ENCODE measurements at regions not wholly inside any gene's neighbourhood (a gene's known extent, or its start where the extent isn't known, plus 50 kb on each side); places are given as distances from the start of the nearest gene placed in this dataset.

DNA sequence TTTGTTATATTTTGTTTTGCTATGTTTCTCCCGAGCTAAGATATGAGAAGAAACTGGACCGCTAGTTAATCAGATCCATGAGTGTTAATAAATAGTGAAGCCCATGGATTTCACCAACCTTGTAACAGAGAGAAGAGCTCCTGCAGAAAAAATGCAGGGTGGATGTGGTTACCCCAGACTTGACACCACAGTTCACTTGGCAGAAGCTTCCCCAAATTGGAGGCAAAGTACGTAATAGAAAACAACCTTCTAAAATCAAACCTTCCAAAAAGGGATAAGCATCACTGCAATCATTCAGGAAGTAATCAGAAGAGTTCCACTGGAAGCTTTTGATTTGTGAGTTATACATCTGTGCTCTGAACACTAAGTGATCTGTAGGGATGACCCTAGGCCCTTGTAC, 267.5 kb downstream of the ACTL7B start:
- Histone ChIP-seq H3K4me1 (ENCODE audit: control insufficient read depth in 1 of 2, insufficient read depth in 2 of 2, low read length in 2 of 2) (no peaks in the 10 kb centered on the region), H3K36me3 (ENCODE audit: control insufficient read depth in 1 of 2, insufficient read depth in 2 of 2, low read length in 1 of 2) (no peaks in the 10 kb centered on the region), H3K27me3 (ENCODE audit: control insufficient read depth in 1 of 2, insufficient read depth in 2 of 2, low read length in 1 of 2) (no peaks in the 10 kb centered on the region), H3K27ac (ENCODE audit: low read depth in 1 of 2, low read length in 2 of 2) (no peak overlapping the region), H3K4me3 (ENCODE audit: low read length in 2 of 2) (no peak overlapping the region), H3K9me3 (ENCODE audit: control insufficient read depth, low read length) (no peaks in the 10 kb centered on the region)
- intact Hi-C loops (cut with DNase I) = no loop called here
- DNase-seq (no peak), ATAC-seq (ENCODE audit: low FRiP score) (no peak)
- 87 to 89% methylated on average over 3 of the region's 3 CpGs for WGBS, 2 donors

DNA sequence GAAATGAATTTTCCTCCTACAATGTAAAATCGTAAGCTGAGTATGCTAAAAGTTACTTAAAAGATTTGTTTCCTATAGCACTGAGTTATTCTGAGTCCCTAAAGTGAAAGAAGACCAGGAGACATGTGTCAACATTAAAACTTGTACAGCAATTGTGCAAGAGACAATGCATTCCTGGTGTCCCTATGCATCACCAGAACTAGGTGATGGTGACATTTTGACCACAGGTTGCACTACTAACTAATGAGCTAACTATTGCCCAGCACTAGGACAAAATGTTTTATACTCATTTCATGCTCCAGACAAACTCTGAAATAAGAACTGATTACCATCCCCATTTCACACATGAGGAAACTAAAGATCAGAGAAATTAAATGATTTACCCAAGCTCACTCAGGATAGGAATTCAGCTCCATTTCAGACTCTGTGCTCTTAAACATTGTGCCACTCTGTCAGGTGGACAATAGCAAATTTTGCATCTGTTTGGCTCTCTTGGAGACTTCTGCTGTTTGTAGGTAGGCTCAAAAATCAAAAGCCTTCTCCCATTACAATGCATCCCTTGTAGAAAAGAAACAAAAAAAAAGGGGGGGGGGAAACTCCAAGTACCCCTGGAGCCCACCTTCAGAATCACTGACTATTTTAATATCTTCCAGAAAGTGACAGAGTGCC, 269.2 kb downstream of the ACTL7B start:
- 81 to 93% methylated on average over 1 of the region's 1 CpG for WGBS, 2 donors
- Histone ChIP-seq H3K9me3 (ENCODE audit: control insufficient read depth, low read length) (no peaks in the 10 kb centered on the region), H3K4me1 (ENCODE audit: control insufficient read depth in 1 of 2, insufficient read depth in 2 of 2, low read length in 2 of 2) (no peaks in the 10 kb centered on the region), H3K27me3 (ENCODE audit: control insufficient read depth in 1 of 2, insufficient read depth in 2 of 2, low read length in 1 of 2) (no peaks in the 10 kb centered on the region), H3K27ac (ENCODE audit: low read depth in 1 of 2, low read length in 2 of 2) (no peak overlapping the region), H3K4me3 (ENCODE audit: low read length in 2 of 2) (no peak overlapping the region), H3K36me3 (ENCODE audit: control insufficient read depth in 1 of 2, insufficient read depth in 2 of 2, low read length in 1 of 2) (no peaks in the 10 kb centered on the region)
- ATAC-seq (ENCODE audit: low FRiP score) = no peak
- intact Hi-C loops (cut with DNase I) = no loop called here
- DNase-seq = no peak

DNA sequence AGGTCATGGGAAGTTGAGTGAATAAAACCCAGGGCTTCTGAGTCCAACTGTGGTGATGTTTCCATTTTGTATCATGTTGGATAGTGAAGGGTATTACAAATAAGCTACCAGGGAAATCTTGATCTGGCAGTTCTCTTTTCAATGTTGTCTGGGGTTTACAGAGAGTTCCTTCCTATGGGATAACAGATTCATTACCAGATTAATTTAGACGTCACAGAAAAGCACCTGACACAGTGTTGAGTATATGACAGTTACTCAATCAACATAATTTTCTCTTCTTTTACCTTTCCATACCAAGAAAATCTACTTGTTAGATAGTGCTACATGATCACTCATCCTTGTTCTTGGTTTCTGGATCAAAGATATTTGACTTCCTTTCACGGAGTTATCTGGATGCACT, 270.9 kb downstream of the ACTL7B start:
- intact Hi-C loops (cut with DNase I) = no loop called here
- ATAC-seq (ENCODE audit: low FRiP score) = no peak
- Histone ChIP-seq H3K36me3 (ENCODE audit: control insufficient read depth in 1 of 2, insufficient read depth in 2 of 2, low read length in 1 of 2) (no peaks in the 10 kb centered on the region), H3K4me3 (ENCODE audit: low read length in 2 of 2) (no peak overlapping the region), H3K9me3 (ENCODE audit: control insufficient read depth, low read length) (no peaks in the 10 kb centered on the region), H3K4me1 (ENCODE audit: control insufficient read depth in 1 of 2, insufficient read depth in 2 of 2, low read length in 2 of 2) (no peaks in the 10 kb centered on the region), H3K27ac (ENCODE audit: low read depth in 1 of 2, low read length in 2 of 2) (no peak overlapping the region), H3K27me3 (ENCODE audit: control insufficient read depth in 1 of 2, insufficient read depth in 2 of 2, low read length in 1 of 2) (peaks cover 0 to 2% of the 10 kb centered on the region in 2 donors)
- DNase-seq = no peak
- 71 to 73% methylated on average over 2 of the region's 2 CpGs for WGBS, 2 donors

DNA sequence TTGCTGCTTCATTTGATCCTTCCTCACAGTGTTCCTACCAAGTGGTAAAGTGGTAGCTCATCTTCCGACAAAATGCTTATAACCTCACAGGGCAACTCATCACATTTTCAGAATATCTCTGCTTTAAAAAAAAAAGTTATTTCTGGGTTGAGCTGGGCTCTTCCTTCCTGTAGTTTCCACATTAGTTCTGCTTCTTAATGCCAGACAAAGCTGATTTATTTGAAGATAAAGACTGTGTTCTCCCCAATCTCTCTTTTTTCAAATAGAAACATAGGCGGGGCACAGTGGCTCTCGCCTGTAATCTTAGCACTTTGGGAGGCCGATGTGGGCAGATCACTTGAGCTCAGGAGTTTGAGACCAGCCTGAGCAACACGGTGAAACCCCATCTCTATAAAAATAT, 273.1 kb downstream of the ACTL7B start:
- DNase-seq (no peak), ATAC-seq (ENCODE audit: low FRiP score) (no peak)
- WGBS, 2 donors = 87 to 88% methylated on average over 5 of the region's 5 CpGs
- intact Hi-C loops (cut with DNase I) = no loop called here
- H3K27me3 ChIP-seq (ENCODE audit: control insufficient read depth in 1 of 2, insufficient read depth in 2 of 2, low read length in 1 of 2) = peaks cover 0 to 2% of the 10 kb centered on the region in 2 donors
- H3K9me3 ChIP-seq (ENCODE audit: control insufficient read depth, low read length) = no peaks in the 10 kb centered on the region
- H3K27ac ChIP-seq (ENCODE audit: low read depth in 1 of 2, low read length in 2 of 2) = no peak overlapping the region
- H3K4me3 ChIP-seq (ENCODE audit: low read length in 2 of 2) = no peak overlapping the region
- H3K4me1 ChIP-seq (ENCODE audit: control insufficient read depth in 1 of 2, insufficient read depth in 2 of 2, low read length in 2 of 2) = no peaks in the 10 kb centered on the region
- H3K36me3 ChIP-seq (ENCODE audit: control insufficient read depth in 1 of 2, insufficient read depth in 2 of 2, low read length in 1 of 2) = no peaks in the 10 kb centered on the region

DNA sequence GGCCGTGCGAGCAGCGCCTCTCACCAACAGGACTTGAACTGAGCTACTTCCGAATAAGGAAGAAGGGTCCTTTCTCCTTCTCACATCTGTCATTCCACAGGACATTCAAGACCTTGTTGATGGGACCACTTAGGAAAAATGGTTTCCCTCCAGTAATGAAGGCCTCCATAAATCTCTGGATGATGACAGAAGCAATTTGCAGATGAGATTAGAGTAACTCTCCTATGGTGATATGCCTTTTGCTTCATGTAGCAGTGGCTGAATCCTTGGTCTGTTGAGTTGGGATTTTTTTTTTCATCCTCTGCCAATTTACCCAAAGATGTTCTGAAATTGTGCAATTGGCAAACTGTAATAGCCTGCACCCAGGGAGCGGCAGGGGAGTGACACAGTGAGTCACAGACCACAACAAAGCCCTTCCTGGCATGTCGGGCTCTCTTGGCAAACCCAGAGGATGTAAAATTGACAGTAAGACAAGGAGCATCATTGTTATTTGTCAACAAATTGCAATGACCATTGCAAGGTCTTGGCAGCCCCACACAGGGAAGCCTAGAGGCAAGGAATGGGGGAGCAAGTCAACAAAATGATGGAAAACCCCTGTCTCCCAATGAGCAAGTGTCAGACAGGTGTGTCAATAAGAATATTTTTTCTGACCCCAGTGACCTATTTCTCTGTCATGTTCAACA, 275.9 kb downstream of the ACTL7B start:
- Histone ChIP-seq H3K4me3 (ENCODE audit: low read length in 2 of 2) (no peak overlapping the region), H3K9me3 (ENCODE audit: control insufficient read depth, low read length) (no peaks in the 10 kb centered on the region), H3K4me1 (ENCODE audit: control insufficient read depth in 1 of 2, insufficient read depth in 2 of 2, low read length in 2 of 2) (no peaks in the 10 kb centered on the region), H3K27me3 (ENCODE audit: control insufficient read depth in 1 of 2, insufficient read depth in 2 of 2, low read length in 1 of 2) (peaks cover 0 to 2% of the 10 kb centered on the region in 2 donors), H3K27ac (ENCODE audit: low read depth in 1 of 2, low read length in 2 of 2) (no peak overlapping the region), H3K36me3 (ENCODE audit: control insufficient read depth in 1 of 2, insufficient read depth in 2 of 2, low read length in 1 of 2) (no peaks in the 10 kb centered on the region)
- ATAC-seq (ENCODE audit: low FRiP score) (no peak), DNase-seq (no peak)
- intact Hi-C loops (cut with DNase I) = no loop called here
- 88 to 92% methylated on average over 6 of the region's 6 CpGs for WGBS, 2 donors

DNA sequence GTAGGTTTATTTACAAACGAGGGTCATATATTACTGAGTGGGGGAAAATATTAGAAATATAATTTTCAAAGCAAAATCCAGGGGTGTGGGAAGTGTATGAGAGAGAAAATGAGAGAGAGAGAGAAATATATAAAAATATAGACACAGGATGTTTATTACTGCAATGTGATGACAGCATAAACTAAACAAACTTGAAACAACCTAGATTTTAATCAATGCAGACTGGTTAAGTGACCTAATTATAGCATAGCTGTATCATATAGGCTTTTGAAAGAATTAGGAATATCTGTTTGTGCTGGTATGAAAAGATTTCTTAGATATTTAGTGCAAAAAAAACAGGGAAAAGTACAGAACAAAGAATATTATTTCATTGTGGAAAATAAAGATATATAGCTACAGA, 280.5 kb downstream of the ACTL7B start:
- H3K9me3 ChIP-seq (ENCODE audit: control insufficient read depth, low read length) = no peaks in the 10 kb centered on the region
- H3K27ac ChIP-seq (ENCODE audit: low read depth in 1 of 2, low read length in 2 of 2) = no peak overlapping the region
- H3K27me3 ChIP-seq (ENCODE audit: control insufficient read depth in 1 of 2, insufficient read depth in 2 of 2, low read length in 1 of 2) = no peaks in the 10 kb centered on the region
- 41 to 52% methylated on average over 1 of the region's 1 CpG for WGBS, 2 donors
- ATAC-seq (ENCODE audit: low FRiP score) = no peak
- no peaks in the 10 kb centered on the region for H3K4me1 ChIP-seq (ENCODE audit: control insufficient read depth in 1 of 2, insufficient read depth in 2 of 2, low read length in 2 of 2)
- no peaks in the 10 kb centered on the region for H3K36me3 ChIP-seq (ENCODE audit: control insufficient read depth in 1 of 2, insufficient read depth in 2 of 2, low read length in 1 of 2)
- intact Hi-C loops (cut with DNase I) = no loop called here
- no peak for DNase-seq
- no peak overlapping the region for H3K4me3 ChIP-seq (ENCODE audit: low read length in 2 of 2)

DNA sequence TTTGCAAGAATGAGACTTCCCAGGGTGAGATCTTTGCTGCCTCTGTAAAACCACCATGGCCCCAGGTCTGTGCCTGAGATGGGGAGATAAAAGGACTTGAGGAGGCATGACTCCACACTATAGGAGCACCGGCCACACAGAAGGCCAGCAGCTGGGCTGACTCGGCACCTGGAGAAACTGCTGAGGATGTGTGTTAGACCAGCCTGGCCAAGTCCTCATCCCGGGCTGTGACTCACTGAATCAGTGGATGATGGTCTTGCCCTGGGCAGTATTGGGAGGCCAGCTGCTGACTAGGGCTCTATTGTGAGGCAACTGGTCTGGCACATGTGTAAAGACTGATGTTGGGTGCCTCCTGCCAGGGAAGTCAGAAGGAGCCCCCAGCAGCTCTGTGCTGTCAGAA, 286.2 kb downstream of the ACTL7B start:
- 65 to 75% methylated on average over 3 of the region's 3 CpGs for WGBS, 2 donors
- DNase-seq (peak in 1 of 2 donors; percentile 44), ATAC-seq (ENCODE audit: low FRiP score) (no peak)
- Histone ChIP-seq H3K36me3 (ENCODE audit: control insufficient read depth in 1 of 2, insufficient read depth in 2 of 2, low read length in 1 of 2) (no peaks in the 10 kb centered on the region), H3K27ac (ENCODE audit: low read depth in 1 of 2, low read length in 2 of 2) (no peak overlapping the region), H3K27me3 (ENCODE audit: control insufficient read depth in 1 of 2, insufficient read depth in 2 of 2, low read length in 1 of 2) (no peaks in the 10 kb centered on the region), H3K4me3 (ENCODE audit: low read length in 2 of 2) (no peak overlapping the region), H3K4me1 (ENCODE audit: control insufficient read depth in 1 of 2, insufficient read depth in 2 of 2, low read length in 2 of 2) (no peaks in the 10 kb centered on the region), H3K9me3 (ENCODE audit: control insufficient read depth, low read length) (no peaks in the 10 kb centered on the region)
- intact Hi-C loops (cut with DNase I) = loop anchor here (5.0 to 10.0 kb wide), 5 partner anchors 155 to 1102 kb away; partner anchors contain the start of gene KLF4 (in 1 of the 2)

DNA sequence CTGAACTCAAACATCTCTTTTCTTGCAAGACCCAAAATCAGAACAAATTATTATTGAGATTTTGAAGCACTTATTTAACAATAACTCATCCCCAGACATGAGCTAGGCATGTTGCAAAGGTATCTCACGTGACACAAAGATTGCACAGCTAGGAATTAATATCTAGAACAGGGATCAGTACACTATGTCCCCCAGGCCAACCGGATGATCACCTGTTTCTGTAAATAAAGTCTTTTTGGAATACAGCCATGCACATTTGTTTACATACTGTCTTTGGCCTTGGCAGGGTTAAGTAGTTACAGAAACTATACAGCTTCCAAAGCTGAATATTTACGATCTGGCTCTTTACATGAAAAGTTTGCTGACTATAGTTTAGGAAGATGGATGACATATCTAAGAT, 287.7 kb downstream of the ACTL7B start:
- Histone ChIP-seq H3K27ac (ENCODE audit: low read depth in 1 of 2, low read length in 2 of 2) (no peak overlapping the region), H3K9me3 (ENCODE audit: control insufficient read depth, low read length) (no peaks in the 10 kb centered on the region), H3K27me3 (ENCODE audit: control insufficient read depth in 1 of 2, insufficient read depth in 2 of 2, low read length in 1 of 2) (no peaks in the 10 kb centered on the region), H3K4me1 (ENCODE audit: control insufficient read depth in 1 of 2, insufficient read depth in 2 of 2, low read length in 2 of 2) (no peaks in the 10 kb centered on the region), H3K4me3 (ENCODE audit: low read length in 2 of 2) (no peak overlapping the region), H3K36me3 (ENCODE audit: control insufficient read depth in 1 of 2, insufficient read depth in 2 of 2, low read length in 1 of 2) (no peaks in the 10 kb centered on the region)
- intact Hi-C loops (cut with DNase I) = loop anchor here (5.0 to 10.0 kb wide), 5 partner anchors 153 to 1101 kb away; partner anchors contain the start of gene KLF4 (in 1 of the 2)
- WGBS, 2 donors = 81 to 82% methylated on average over 3 of the region's 3 CpGs
- DNase-seq (no peak), ATAC-seq (ENCODE audit: low FRiP score) (no peak)

DNA sequence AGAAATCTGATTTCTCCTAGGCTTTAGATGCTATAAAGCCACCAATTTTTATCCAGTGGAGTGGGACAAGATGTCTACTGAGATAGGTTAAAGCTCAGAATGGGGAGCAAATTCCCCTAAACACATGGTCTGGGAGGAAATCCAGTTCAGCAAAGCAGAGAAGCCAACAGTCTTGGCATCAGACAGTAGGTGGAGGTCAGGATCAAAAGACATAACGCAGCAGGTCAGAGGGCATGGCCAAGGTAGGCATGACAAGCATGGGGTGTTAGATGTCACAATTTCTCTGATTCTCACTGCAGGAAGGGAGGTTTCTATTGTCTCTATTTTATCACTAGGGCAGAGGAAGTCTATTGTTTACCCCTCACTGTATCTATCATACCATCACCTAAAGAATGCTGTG, 288.2 kb downstream of the ACTL7B start:
- Histone ChIP-seq H3K9me3 (ENCODE audit: control insufficient read depth, low read length) (no peaks in the 10 kb centered on the region), H3K4me3 (ENCODE audit: low read length in 2 of 2) (no peak overlapping the region), H3K27ac (ENCODE audit: low read depth in 1 of 2, low read length in 2 of 2) (no peak overlapping the region), H3K27me3 (ENCODE audit: control insufficient read depth in 1 of 2, insufficient read depth in 2 of 2, low read length in 1 of 2) (no peaks in the 10 kb centered on the region), H3K4me1 (ENCODE audit: control insufficient read depth in 1 of 2, insufficient read depth in 2 of 2, low read length in 2 of 2) (no peaks in the 10 kb centered on the region), H3K36me3 (ENCODE audit: control insufficient read depth in 1 of 2, insufficient read depth in 2 of 2, low read length in 1 of 2) (no peaks in the 10 kb centered on the region)
- ATAC-seq (ENCODE audit: low FRiP score) = no peak
- WGBS, 2 donors = 91% methylated on average over 1 of the region's 1 CpG
- intact Hi-C loops (cut with DNase I) = loop anchor here (5.0 to 10.0 kb wide), 5 partner anchors 153 to 1100 kb away; partner anchors contain the start of gene KLF4 (in 1 of the 2)
- no peak for DNase-seq
